GM19025 (cell line): ENCODE measurements at regions not wholly inside any gene's neighbourhood (a gene's known extent, or its start where the extent isn't known, plus 50 kb on each side); places are given as distances from the start of the nearest gene placed in this dataset.

Source experiments
- ATAC-seq: cut with Tn5 transposase; IDR thresholded peaks from one replicate; pipeline ENCODE4 v1.9.1; 2021; ENCODE audit warnings: mild to moderate bottlenecking, low read depth, moderate library complexity; ENCODE audit not compliant: unreplicated experiment

DNA sequence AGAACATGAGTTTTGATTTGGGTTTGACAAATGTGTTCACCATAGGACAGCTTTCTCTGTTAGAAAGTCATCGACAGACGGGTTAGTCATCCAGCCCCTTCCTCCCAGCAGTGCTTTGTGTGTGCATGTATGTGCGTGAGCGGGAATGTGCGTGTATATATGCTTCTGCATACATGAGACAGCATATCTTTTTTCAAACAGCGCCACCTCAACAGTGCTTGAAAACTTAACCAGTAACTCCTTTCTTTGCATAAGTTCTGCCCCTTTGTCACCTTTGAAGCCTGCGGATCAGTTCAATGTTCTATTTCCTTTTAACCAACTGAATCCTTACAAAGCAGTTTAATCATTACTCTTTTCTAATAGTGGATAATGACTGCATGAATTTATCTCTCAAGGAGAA, 351.4 kb downstream of the LPIN1 start:
- ATAC-seq = no peak

DNA sequence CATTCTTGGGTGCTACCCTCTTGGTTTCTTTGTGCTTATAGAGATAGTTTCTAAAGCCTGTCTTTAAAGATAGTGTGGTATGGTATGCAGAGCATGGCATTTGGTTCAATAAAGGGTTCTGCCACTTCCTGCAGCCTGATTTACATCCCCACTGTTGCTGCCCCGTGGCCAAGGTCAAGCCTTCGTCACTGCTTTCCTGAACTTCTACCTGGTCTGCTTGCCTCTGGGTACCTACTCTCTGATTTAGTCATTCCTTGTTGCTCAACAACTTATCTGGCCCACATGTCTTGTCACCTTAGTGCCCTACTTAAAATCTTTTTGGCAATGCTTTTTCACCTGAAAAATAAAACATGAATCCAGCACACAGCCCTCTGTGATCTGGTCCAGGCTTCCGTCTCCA, 352.9 kb downstream of the LPIN1 start:
- no peak for ATAC-seq

DNA sequence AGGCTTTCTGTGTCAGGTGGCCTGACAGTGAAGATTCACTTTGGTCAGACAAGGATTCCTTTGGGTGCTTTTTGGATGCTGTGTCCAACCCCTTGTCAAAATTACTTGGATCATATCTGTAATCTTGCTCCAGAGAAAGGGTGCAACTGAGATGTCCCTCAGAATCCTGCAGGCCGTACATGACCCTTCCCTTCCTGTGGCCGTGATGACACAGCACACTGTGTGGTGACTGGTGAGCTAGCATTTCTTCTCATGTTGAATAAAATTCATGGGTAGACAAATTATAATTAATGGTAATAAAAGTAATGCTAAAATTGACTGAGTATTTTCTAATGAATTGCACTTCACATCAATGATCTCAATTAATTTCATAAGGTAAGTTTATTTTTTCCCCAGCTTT, 356.2 kb downstream of the LPIN1 start:
- no peak for ATAC-seq

DNA sequence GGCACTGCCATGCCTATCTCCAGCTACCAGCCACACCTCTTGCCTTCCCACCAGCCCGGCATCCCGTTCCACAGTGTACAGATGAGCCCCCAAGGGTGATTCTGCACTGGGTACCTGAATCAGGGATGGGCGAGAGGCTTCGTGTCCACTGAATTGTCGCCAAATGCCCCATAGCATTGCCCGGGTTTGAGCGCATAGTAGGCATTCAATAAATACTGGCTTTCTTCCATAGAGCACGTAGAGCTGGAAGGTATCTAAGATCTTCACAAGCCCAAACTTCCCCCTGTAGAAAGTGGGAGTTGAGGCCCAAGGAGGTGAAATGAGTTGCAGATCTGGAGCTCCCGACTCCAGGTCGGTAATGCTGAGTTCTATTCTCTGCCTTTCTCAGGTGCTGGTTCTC, 358.7 kb downstream of the LPIN1 start:
- ATAC-seq = no peak

DNA sequence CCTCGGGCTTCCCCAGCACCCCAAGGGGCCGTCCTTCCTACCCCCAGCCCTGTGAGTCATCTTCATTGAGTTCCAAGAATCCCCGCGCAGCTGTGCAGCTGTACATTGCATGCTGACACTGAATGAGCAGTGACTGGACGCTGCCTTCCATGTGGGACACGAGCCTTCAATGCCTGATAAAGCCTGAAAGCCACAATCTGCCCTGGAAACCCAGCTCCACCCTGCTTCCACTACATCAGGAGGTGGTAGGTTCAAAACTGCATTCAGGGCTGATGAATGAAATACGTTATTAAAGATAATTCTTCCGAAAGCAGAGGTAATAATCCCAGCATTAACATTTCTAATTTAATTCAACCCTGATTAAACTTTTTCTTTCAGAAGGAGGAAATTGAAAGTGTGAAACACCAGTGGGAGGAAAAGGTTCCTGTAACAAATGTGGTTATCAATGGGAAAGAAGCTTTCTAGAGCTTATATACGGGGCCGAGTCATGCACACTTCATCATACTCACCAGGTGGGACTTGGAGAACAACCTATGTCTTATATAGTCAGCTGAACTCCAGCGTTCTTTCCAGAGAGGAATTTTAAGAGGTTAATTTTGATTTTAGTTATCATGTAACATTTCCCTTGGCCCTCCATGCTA, 360.1 kb downstream of the LPIN1 start:
- no peak for ATAC-seq

DNA sequence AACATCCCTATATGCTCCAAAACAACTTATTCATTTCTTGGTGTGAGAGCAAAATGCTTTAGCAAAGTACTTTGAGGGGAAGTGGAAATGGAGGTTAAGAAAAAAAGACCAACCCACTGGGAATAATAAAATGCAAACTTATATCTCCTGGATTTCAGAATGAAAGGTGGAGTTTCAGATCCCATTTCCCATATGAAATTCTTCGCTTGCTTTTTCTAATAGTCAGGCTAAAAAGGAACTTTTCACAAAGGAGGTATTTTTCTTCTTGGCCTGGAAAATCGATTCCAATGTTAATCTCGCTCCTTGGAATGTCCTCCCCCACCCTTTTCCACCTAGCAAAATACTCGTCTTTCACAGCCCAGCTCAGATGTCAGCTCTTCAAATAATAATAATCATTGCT, 360.9 kb downstream of the LPIN1 start:
- no peak for ATAC-seq

DNA sequence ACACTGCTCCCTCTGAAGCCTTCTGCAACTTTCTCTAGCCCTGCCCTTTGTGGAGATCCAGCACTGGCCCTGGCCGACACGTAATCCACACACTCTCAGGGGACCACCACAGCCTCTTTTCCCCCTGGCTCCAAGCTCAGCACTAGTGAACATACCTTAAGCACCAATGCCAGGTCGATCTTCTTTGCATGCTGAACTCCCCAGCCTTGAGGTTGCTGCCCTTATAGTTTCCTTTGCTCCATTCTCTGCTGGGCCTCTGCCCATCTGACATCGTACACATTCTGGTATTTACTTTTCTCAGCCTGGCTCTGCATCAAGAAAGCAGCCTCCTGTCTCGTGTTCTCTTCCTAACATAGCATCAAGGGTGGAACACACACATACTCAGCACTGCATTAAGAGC, 361.5 kb downstream of the LPIN1 start:
- ATAC-seq = no peak

DNA sequence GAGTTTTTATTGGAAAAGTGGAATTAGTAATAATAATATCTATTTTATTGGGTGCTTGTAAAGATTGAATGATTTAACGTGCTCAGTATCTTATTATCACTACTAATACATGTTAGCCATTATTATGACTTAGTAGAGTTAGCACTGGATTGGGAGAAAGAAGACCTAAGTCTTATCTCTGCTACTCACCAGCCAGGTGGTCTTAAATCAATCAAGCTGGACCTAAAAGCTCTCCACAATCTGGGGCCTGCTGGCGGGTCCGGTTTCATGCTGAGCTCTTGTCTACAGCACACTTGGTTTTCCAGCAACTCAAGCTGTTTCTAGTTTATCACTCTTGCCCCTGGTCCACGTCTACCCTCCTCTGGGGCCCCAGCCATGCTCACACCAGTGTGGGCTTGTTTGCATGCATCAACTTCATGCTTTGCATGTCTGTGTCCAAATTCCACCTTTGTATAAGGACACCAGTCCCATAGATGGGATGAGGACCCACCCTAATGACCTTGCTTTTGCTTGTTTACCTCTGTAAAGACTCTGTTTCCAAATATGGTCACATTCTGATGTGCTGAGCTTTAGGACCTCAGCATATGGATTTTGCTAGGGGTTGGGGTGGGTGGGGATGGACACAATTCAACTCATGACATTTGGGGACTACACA, 363.1 kb downstream of the LPIN1 start:
- ATAC-seq = no peak

DNA sequence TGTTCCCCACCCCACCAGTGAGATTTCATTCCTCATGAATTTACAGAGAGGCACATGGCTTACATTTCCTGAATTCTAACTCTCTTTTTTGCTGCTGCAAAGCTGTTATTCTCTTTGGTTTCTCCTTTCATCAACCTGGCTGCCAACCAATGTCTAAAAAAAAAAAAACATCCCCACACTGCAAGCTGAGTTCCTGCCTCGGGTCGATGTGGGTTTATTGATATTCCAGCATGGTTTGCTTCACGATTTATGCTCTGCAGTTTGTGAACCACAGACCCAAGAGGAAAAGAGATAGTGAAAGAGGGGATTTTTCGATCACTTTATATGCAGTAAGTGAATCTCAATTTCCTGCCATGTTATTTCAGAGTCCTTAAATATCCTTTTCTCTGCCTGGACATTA, 363.6 kb downstream of the LPIN1 start:
- no peak for ATAC-seq

DNA sequence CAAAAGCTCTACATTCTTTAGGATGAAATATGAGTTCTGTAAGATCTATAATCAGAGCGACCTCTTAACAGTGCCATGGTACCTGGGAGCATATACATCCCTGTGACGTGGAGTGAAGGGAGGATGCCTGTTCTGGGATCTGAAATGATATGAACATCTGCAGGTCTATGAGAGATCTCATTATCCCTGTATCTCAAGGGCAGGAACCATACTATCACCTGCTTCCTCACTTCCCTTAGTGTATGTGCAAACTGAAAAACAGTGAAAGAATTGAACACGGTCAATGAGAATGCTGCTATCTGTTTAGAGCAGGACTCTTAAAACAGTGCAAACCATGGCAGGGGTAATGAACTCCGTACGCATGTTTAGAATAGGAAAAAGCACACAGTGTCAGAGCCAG, 364.0 kb downstream of the LPIN1 start:
- no peak for ATAC-seq

DNA sequence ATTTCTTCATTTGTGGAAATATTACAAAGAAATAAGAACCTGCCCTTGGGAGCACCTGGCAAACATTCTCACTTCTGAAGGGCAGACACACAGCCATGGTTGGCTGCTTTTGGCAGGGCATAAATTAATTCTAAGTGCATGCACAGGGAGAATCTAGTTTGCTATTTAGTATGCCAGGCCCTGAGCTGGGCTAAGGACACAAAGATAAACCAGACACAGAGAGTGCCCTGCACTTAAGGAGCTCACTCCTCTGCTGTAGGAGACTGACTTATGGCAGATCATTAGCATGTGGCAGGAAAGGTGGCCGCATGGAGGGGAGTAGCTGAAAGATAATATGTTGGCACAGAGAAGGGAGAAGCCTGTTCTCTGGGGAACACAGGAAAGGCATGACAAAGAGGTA, 367.0 kb downstream of the LPIN1 start:
- no peak for ATAC-seq

DNA sequence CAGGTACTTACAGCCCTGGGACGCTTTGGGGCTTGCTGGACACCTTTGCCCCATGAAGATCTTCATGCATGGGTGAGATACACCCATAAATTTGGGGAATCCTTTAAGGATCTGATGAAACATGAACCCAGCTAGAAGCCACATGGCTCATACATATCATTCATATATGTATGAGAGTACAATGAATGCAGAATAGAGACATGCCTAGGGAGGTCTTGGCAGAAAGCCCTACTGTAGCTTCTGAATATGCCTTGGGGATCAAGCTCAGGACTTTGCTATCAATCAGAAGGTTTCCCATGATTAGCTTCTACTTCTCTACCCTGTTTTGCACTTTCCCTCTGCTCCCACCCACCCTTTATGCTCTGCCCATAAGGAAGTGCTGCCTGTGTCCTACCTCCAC, 368.4 kb downstream of the LPIN1 start:
- ATAC-seq = no peak

DNA sequence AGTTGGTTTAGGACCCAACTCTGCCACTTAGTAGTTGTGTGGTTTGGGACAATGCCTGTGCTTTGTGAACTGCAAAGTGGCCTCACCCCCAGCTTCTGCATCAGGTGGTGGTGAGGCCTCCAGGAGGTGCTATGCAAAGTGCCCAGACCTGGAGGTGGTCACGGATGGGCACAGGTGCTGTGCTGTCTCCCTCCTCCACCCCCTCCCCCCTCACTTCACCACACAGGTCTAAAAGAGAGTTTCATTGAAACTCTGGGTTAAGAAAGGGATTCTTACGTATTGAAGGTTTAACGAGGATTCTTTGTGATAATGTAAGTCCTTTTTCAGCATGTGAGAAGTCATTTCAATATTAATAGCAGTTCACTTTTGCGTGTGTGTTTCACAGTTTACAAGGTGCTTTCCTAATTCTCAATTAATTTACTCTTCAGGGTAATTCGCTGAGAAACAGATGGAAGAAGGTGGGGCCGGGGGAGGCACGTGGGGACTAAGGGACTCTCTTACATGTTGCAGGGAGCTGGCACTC, 369.9 kb downstream of the LPIN1 start:
- no peak for ATAC-seq

DNA sequence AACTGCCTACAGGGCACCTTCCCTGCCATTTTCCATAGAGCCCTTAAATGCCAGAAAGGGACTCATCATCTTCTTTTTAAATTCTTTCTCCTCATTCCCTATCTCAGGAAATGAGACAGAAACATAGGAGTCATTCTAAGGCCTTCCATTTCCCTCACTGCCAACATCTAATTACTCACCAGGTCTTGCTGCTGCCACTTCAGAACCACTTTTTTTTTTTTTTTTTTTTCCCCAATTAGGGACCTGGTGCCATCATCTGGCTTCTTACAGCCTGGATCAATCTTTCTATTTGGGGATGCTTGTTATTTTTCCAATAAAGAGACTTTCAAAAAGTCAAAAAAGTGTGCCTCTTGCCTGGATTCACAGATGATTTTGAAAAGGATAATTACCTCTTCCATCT, 373.4 kb downstream of the LPIN1 start:
- no peak for ATAC-seq

DNA sequence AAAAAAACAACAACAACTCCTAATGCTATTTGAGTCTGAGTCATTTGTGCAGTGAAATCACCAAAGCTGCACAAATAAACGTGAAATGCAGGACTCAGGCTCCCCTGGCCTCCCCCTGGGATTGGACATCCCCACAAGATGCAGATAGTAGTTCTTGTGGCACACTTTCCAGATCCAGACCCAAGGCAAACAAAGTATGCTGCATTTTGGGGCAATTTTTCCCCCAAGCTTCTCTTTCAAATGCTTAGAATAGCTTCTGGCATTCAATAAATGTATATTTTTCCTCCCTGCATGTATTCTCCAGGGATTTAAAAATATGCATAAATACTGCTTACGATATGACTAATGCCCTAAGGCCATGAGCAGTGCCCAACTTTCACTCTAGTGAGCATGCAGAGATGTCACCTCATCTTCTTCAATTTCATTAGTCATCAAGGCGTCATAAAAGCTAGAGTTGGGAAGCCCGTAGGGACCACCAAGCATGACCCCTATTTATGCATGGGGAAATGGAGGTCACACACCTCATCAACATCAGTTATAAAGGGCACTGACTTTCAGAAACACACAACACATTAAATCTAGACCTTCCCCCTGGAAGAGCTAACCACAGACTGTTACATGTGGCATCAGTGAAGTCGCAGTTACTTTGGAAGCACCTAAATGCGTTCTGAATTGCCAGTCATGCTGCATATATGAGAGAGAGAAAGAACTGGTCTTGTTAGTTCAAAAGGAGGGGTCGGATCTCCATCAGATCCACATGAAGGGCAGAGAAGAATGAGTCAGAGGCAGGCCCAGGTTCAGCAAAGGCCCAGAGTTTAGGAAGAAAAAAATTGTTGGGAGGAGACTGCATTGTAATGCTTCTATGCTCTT, 374.1 kb downstream of the LPIN1 start:
- no peak for ATAC-seq

DNA sequence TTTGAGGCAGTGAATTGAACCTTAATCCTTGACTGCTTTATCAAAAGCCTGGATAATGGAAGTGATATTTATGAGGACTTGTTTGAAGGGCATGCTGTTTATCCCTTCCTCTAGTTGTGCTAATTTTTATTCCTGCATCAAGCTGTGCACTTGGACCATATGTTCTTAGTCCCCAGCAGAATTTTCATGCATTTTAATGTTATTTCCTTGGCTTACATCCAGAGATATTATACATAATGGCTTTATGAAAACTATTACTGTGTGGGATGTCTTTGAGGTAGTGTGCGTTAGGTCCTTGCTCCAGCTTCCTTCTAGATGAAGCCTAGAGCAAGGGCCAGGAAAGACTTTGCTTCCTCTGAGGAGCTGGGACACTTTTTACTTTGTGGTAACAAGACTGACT, 378.4 kb downstream of the LPIN1 start:
- no peak for ATAC-seq

DNA sequence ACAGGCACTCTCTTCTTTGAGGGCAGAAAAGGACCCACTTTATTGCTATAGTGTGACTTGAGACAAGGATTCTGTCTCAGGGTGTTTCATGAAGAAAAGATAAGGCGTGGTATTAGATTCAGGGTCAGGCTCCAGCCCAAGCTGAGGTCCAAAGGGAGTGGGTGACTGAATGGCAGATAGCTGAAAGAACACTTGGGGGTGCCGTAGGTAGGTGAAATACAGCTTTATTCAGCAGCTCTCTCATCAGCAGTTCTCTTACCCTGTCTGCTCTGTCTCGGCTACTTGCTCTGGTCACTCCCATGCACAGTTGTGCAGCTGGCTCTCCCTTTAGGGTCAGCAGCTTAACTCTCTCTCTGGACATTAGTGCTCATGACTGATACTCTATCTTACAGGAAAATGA, 379.9 kb downstream of the LPIN1 start:
- ATAC-seq = no peak

DNA sequence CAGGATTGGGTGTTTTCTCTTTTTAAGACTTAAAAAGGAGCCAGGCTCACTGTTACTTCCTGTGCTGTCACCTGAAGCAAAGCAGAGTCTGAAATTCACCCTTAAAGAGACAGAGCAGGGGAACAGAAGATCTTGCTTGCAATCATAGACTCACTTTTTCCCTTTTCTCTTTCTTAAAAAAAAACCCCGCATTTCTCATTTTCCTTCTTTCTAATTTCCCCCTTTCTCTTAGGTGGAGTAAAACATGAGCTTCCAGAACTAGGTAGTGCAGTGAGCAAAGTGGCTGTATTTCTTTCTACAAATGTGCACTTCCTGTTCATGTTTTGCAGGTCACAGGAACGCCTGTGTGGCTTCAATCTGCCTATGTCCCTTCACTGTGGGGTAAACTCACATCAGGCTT, 381.2 kb downstream of the LPIN1 start:
- no peak for ATAC-seq

DNA sequence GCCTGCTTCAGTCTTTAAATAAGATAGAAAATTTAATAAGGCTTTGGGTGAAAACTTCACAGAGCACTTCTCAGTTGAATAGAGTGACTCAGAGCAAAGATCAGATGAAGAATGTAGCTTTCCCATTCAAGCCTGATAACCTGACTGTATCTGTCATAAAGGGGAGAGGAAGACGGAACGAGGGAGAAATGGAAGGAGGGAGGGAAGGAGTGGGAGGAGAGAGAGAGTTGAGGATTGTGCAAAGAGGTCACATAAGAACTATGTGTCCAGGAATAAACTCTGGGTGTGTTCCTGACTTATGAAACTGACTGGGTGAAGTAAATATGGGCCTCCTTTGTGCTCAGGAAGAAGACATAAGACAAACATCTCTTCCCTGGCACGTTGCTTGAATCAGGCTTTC, 385.5 kb downstream of the LPIN1 start:
- ATAC-seq = no peak

DNA sequence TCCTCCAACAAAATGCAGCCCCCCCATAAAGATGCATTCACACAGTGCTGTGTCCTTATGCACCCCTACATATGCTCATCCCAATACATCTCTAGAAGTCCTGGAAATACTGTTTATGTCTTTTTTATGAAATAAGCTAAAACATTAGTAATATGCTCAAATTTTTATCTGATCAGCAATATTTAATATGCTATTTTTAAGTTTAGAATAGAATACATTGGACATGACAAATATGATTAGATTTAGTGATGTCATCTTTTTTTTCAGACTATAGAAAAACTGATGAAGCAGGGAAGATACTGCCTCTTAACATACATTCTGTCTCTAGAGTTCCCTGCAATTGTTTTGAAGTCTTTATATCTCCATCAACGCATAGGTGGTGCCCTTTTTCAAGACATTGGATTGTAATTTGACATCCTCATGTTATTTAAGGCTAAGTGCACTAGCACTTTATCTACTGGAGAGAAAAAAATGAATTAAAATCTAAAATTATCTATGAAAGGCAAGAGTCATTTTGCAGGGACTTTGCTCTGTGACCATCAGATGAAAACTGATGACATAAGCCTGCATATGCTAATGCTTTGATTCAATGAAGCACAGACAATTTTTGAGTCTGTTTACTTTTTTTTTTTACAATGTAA, 395.3 kb downstream of the LPIN1 start:
- ATAC-seq = no peak

DNA sequence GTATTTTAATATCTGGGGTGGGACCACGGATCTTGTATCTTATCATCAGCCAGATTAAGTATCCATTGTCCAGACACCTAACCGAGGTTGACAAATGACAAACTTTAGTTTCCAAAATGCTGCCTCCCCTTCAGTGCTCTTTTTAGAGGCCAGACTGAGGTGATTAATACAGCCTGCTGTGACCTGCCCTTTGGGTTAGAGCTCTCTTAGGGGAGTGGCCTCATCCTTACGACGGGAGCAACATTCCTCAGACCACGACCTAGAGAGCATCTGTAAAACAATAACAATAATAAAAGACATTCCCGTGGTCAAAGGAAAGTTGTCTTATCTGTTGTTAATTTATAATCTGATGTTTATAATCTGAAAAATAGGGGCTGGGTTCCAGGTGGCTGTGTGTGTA, 405.3 kb downstream of the LPIN1 start:
- no peak for ATAC-seq
